HUDEP-2 (cell line): ENCODE measurements at regions not wholly inside any gene's neighbourhood (a gene's known extent, or its start where the extent isn't known, plus 50 kb on each side); places are given as distances from the start of the nearest gene placed in this dataset.
"Not testable (repeated sequence)": the region's sequence is repeated elsewhere in the genome, so short reads cannot be mapped to it uniquely, and the experiment has no call there.

Experiments used
- DNase-seq, 76 experiments: peaks; one replicate each; lab custom pipeline; 2025; ENCODE audit not compliant: unreplicated experiment in 76 of 76; lab: John Stamatoyannopoulos, UW

DNA sequence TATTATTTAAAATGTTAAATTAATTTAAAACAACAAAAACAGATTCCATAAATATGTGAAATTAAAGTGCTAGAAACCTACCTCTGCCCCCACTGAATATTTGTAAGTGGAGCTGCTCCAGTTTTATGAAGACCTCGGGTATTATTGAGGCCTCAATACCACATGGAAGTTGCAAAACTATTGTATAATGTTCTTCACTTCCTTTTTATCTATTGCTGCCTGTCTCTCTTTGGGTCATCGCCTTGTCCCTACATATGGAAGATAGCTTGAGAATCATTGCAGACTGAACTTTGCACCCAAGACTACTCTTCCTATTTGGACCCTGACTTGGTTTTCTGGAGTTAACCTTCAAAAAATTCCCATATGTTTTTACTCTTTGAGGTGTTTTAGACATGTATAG, 212.1 kb upstream of the NETO1 start:
- no peak for DNase-seq

DNA sequence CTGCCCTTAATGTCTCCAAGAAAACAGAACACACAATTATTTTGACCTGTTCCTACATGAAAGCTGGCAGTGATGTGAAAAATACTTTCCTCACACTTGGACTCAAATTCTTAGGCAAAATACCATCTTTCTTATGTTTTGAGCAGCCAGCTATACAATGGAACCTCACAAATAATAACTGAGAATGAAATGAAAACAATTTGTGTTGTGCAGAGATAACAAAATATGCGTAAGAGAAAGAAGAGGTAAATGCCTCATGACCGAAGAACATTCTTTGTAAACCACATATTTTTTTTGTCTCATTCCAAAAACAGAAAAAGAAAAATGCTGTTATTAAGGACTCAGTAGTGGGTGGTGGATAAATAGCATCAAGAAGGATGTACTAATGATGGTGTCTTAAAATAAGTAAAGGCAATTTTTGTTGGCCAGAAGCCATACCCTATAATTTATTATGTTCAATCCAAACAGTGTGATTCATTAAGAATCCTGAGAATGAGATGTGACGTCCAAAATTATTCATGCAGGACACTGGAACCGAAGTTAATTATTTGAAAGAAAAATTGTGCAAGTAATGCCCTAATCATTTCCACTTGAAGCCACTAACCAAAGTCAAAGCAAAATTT, 193.0 kb upstream of the NETO1 start:
- no peak for DNase-seq

DNA sequence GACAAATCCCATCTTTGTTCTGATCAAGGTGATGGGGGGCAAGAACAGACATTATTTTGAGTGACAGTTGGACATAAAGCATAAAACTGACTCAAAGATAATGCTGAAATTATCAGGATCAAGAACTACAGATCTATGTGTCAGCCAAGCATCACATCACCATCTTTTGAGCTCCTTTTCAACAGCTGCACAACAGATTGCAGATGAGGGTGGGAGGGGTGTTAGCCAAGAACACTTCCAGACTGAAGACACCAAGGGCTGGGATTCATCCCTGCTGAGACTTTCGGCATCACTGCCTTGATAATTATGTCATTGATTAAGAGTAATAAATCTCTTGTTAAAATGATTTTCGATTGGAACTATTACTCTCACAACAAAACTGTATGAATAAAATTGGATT, 191.5 kb upstream of the NETO1 start:
- no peak for DNase-seq

DNA sequence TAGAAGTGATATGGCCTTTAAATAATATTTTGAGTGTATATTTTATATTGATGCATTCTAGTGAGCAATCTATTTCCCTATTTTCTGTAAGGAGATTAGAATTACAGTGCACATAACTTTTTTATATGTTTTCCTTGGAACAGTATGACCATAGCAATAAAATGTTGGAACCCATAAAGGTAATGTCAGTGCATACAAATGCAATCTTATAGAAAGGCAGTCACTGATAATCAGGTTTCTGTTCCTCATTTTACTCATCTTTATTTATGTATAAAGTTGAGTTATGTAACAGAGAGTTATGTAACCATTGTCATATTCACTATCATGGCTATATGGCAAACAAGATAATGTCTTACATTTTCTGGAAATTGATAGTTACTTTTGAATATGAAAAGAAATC, 179.9 kb upstream of the NETO1 start:
- DNase-seq, result no peak

DNA sequence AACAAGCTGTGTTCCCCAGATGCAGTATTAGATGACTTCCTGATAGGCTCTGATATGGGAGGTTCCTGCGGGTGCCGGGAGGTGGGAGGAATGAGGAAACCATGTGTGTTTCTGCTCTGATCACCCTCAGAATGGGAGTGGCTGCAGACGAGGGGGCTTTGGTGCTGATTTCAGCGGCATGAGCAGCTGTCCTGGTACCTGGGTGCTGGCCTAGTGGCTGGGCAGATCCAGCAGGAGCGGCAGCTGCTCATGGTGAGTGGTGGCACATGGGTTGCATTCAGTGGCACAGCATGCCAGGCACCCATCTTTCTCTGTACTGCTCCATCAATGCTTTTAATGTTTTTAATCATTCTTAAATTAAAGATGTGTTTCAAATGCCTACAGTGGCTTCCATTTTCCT, 177.2 kb upstream of the NETO1 start:
- DNase-seq, result no peak

GRCh38 chr18:73043611-73044010, 175.8 kb upstream of the NETO1 start:
- DNase-seq, result no peak

- no peak for DNase-seq
Observed at GRCh38 chr18:73043211-73043610, 175.4 kb upstream of the NETO1 start.

- DNase-seq, result no peak
Observed at GRCh38 chr18:73040247-73040646, 172.5 kb upstream of the NETO1 start.

DNA sequence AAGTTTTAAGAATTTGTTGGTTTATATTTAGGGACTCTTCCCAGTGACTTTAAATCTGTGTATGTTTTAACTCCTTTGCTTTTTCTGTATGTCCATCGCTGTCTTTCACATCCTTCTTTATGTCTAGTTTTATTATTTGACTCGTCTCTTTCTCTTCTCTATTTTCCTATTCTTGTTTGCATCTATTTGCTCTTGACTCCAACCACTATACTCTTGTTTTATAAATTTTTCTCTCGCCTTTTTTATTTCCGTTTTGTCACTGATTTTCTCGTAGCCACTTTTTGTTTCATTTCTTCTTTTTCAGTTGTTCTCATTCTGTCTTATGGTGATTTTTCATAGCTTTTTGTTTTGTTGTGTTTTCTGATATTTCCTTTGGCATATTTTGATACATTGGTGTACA, 170.5 kb upstream of the NETO1 start:
- no peak for DNase-seq

GRCh38 chr18:73023975-73024374, 156.2 kb upstream of the NETO1 start:
- DNase-seq, result no peak

DNA sequence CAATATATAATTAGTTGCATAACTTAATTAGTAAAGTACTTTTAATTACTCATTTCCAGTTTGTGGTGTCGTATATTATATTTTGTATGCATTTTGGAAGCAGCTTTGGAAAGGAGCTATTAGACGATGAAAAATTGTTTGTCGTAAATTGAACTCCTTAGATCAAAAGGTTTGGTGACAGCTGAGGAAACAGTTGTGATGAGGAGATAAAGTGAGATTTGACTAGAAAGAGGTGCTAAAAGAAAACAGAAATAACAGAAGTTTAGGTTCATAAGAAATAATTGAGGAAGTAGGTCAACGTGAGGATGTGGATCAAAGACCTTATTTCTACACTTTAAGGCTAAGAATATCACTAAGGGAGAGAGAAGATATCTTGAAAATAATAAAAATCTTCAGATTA, 141.9 kb upstream of the NETO1 start:
- DNase-seq, result no peak

- DNase-seq, result no peak
Observed at GRCh38 chr18:73007915-73008308, 140.1 kb upstream of the NETO1 start.

GRCh38 chr18:73007195-73007914, 139.6 kb upstream of the NETO1 start:
- no peak for DNase-seq

DNA sequence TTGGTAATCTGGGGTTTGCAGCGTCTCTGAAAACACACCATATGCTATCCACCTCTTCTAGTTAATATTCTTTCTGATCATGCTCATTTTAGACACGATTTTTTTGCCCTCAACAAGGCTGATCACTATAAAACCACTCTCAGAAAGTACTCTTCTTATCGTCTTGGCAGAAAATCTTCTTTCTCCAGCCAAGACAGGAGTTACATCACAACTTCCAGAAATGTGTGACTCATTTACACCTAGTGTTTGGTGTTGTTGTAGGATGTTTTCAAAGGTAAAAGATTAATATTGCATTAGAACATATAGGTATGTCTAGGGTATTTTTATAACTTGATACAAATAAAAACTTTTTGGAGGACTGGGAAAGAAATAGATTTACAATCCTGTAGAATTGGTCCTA, 138.5 kb upstream of the NETO1 start:
- no peak for DNase-seq

GRCh38 chr18:73004260-73004659, 136.5 kb upstream of the NETO1 start:
- no peak for DNase-seq

DNA sequence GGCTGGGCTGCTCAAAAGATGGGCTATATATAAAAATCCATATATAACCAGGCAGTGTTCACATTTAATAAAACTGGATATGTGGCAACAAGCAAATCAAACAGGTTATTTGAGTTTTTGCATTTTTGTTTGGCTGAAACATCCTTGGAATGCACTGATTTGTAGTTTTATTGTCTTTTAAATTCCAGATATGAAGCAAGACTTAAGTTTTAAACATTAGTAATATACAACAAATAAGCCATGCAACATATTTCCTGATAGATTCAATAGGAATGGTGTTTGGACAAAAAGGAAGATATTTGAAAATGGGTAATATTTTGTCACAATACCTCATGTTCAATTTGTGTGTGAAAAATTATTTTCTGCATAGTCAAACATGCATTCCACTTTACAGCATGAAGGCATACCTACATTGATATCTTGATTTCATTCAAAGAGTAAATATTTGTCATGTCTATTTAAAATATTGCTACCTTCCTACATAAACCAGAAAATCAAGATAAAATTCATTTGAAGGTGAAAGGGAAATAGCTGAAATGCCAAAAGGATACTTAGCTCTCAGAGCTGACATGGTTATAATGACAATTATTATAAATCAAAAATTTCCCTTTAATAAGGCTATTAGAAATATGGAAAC, 132.3 kb upstream of the NETO1 start:
- DNase-seq, result no peak

GRCh38 chr18:72995558-72995957, 127.8 kb upstream of the NETO1 start:
- no peak for DNase-seq

DNA sequence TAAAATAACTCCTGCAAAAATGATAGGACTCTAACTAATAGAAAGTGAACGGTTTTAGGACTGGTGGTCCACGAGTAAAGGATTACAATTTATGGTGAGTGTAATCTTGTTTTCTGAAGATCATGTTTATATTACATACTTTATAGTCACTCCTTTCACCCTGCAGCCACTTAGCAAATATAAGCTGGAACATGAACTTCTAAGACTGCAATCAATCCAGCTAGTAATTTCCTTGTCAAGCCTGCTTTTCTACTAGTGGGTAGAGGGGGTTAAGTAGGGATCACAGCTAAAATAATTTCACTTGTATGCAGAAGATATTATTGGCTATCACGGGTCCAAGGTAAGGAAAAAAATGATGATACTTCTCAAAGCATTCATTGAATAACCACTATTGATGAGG, 125.5 kb upstream of the NETO1 start:
- DNase-seq, result no peak

DNA sequence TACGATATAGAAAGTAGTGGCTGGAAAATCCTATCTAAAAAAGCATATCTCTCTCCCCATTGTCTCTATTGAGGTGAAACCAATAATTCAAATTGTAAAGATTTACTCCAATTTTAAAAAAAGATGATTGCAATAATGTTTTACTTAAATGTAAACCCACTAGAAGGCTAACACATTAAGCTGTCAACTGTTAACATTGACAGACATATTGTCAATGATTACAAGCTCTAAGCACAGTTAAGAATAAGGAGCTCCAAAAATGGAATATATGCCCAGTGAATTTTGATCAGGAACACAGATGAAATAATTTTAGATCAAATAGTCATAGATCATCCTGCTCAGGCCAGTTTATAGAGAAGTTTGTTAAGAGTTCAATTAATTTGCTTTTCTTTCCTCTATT, 123.6 kb upstream of the NETO1 start:
- DNase-seq, result no peak

GRCh38 chr18:72987570-72987969, 119.8 kb upstream of the NETO1 start:
- not testable (repeated sequence) for DNase-seq

GRCh38 chr18:72986103-72986502, 118.3 kb upstream of the NETO1 start:
- no peak for DNase-seq

DNA sequence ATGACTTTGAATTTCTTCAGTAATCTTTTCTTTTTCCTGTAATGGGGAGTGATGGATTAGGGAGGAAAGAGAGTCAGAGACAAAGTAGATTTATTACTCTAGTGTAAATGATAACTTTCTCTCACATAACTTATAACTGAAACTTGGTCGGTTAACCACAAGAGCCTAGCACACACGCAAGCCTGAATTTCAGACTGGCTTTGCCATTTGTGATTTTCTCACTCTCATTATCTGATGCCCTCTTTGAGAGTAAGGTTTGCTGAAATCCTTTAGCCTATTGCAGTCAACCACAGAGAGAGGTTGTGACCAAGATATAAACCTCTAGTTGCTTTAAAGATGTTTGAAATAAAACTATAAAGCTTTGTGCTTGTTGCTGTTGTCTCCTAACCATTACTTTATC, 117.9 kb upstream of the NETO1 start:
- DNase-seq, result no peak
